Stimulated activated CD4-positive, alpha-beta T cell treated with anti-CD3 and anti-CD28 coated beads, Interleukin-2, amount 100 ng/mL, for 24 hours (primary cell): ENCODE measurements at regions not wholly inside any gene's neighbourhood (a gene's known extent, or its start where the extent isn't known, plus 50 kb on each side); places are given as distances from the start of the nearest gene placed in this dataset.
"Not testable (repeated sequence)": the region's sequence is repeated elsewhere in the genome, so short reads cannot be mapped to it uniquely, and the experiment has no call there.

ENCODE experiments used
- DNase-seq, 2 donors: peaks; one replicate each; pipeline ENCODE4 v3.0.0-alpha.2; 2020

DNA sequence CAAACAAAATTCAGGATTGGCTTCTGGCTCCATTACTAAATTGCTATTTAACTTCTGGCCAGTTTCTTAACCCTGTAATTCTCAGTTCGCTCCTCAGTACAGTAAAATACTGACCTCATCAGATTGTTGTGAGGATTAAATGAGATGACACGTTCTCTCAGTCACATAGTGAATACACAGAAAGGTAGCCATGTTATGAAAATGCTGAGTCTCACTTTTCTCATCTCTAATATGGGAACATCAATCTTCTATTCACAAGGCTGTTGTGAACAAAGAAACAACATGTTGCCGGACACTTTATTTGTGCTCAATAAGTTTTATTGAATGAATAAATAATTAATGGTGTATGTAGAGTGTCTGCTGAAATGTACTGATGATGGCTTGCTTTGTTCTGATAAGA, 924.5 kb upstream of the GOT2 start:
- DNase-seq, result no peak

- DNase-seq, result no peak
These were observed 920.9 kb upstream of the GOT2 start for GRCh38 chr16:59655031-59655430.

GRCh38 chr16:59654455-59654854, 920.3 kb upstream of the GOT2 start:
- no peak for DNase-seq

DNA sequence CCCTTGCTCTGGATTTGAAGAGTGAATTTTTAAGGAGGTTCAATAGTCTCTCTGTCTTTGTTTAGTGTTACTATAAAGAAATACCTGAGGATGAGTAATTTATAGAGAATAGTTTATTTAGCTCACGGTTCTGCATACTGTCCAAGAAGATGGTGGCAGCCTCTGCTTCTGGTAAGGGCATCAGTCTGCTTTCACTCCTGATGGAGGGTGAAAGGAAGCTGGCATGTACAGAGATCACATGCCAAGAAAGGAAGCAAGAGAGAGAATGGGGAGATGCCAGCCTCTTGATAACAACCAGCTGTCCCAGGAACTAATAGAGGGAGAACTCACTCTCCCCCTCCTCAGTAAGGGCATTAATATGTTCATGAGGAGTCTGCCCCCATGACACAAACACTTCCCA, 917.5 kb upstream of the GOT2 start:
- DNase-seq, result no peak

DNA sequence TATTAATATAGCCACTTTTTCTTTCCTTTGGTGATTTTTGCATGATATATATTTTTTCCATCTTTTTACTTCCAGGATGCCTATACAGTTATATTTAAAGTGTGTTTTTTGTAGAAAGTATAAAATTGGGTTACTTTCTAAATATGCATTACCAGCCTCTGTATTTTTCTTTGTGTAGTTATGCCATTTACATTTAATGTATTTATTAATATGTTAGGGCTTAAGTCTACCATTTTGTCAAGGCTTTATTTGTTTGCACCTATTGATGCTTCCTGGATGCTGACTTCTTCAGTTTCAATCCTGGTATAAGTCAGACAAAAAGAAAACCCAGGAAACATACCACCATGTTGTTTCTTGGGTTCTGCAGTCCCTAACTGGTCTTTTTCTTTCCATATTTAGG, 911.1 kb upstream of the GOT2 start:
- DNase-seq, result no peak

- DNase-seq, result no peak
These were observed 901.6 kb upstream of the GOT2 start for GRCh38 chr16:59635674-59636073.

GRCh38 chr16:59634951-59635350, 900.8 kb upstream of the GOT2 start:
- DNase-seq, result no peak

GRCh38 chr16:59634004-59634579, 900.0 kb upstream of the GOT2 start:
- DNase-seq, result no peak

DNA sequence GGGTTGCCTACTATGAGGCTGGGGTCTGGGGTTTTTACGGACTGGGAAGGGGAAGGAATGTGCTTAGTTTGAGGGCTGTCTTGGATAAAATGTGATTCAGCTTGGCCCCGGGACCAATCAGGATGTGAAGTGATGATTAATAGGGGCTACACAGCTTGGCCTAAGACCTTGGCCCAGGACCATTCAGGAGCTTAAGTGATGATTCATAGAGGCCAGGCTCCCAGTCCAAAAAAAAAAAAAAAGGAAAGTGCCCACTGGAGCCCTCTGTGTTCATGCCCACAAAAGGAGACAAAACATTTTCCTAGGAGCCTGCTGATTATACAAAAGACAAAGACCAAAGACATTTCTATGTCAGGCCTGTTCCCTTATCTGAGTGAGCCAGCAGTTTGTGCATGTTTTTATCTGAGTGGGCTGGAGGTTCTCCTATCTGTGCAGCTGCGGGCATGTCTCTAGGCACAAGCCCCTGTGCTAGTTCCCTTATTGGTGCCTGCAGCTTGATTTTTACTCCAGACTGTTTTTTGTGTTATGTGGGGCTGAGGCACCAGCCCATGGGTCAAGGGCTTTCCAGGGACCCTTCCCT, 898.2 kb upstream of the GOT2 start:
- DNase-seq, result no peak

DNA sequence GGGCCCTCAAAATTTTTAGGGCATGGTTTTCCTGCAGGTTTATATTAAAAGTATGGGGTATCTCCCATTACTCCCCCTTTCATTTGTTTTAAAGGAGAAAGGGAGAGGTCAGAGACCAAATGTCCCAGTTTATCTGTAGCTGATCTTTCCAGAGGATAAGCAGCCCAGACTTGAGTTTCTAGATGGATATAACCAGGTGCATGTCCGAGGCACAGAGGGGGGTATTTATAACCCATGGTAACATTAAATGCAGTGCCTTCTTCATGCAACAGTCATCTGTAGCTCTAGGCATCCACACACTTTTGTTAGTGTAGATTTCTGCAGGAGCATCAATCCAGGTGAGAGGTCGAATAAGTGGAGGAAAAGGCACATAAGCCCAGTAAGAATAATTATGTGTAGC, 890.3 kb upstream of the GOT2 start:
- DNase-seq, result not testable (repeated sequence)

DNA sequence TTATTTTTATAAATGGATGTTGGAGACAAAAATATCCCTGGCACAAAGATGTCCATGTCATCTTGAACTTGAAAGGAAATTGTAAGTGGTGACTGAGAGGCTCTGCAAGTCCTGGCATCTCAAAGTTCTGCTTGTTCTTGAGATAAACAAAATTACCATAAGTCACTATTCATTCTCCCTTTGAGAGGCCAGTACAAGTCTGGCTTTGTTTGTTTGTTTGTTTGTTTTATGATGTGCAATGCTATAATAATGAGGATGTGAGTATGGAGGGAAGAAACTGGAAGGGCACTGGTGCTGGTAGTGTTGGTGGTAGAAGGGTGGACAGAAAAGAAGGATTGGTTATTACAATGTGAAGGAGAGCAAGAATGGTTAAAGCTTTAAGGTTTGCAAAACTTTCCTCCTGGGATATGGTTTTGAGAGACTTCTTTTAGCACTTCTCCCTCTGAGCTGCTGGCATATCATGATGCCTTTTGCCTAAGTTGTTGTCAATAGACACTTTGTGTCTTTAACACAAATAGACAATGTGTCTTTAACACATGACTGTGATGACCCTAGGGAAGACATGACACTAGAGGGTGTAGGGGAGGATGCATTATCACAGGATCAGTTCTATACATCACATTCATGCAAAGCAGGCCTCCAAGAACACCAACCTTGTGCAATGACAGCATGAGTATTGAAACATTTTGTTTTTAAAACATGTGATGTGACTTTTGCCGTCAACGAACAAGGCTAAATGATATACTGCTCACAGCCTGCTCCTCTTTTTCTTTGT, 880.5 kb upstream of the GOT2 start:
- no peak for DNase-seq

- DNase-seq, result not testable (repeated sequence)
These were observed 878.9 kb upstream of the GOT2 start for GRCh38 chr16:59612910-59613620.

GRCh38 chr16:59612094-59612493, 878.0 kb upstream of the GOT2 start:
- no peak for DNase-seq

- no peak for DNase-seq
These were observed 877.4 kb upstream of the GOT2 start for GRCh38 chr16:59611556-59611955.

DNA sequence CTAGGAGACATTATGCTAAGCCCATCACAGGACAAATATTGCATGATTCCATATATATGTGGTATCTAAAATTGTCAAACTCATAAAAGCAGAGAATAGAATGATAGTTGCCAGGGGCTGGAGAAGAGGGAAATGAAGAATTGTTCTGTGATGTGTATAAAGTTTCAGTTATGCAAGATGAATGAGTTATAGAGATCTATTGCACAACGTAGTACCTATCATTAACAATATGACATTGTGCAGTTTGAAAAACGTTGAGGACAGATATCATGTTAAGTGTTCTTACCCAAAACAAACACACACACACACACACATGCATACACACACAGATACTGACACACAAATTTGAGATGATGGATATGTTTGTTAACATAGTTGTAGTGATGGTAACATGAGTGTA, 871.6 kb upstream of the GOT2 start:
- no peak for DNase-seq

- DNase-seq, result no peak
These were observed 870.2 kb upstream of the GOT2 start for GRCh38 chr16:59604354-59604753.

- no peak for DNase-seq
These were observed 867.3 kb upstream of the GOT2 start for GRCh38 chr16:59601452-59601851.

GRCh38 chr16:59597269-59597668, 863.2 kb upstream of the GOT2 start:
- no peak for DNase-seq

DNA sequence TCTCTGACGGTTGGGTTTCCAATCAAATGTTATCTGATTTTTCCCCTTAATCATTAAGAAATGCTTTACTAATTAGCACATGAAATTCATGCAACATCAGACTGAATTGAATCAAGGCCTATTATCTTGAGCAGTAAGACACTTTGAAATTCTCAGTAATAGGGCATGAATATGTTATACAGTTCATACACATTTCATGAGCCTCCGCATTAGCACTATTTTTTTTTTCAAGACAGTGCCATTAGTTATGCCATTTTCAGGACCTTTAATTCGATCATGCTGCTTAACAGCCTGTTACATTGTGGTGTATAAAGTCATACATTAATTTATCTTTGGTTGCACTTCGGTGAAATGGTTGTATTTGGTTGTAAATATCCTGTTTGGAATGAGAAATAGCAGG, 862.6 kb upstream of the GOT2 start:
- no peak for DNase-seq

- DNase-seq, result no peak
These were observed 859.1 kb upstream of the GOT2 start for GRCh38 chr16:59593194-59593661.

DNA sequence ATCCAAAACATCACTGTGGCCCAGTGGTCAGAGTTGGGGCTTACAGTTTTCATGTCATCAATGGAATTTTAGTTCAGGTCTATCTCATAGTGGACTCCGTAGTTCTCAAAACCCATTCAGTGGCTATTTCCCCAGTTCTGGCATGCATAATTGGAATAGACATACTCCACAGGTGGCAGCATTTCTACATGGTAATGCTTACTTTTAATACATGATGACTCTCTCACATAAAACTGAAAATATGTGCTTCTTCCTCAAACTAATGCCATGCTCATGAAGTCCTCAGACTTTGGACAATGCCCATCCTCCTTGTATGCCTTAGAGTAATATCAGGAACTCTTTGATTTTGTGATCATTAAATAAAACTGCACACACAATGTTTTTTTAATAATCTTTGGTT, 857.4 kb upstream of the GOT2 start:
- no peak for DNase-seq

GRCh38 chr16:59590845-59591244, 856.7 kb upstream of the GOT2 start:
- DNase-seq, result no peak

DNA sequence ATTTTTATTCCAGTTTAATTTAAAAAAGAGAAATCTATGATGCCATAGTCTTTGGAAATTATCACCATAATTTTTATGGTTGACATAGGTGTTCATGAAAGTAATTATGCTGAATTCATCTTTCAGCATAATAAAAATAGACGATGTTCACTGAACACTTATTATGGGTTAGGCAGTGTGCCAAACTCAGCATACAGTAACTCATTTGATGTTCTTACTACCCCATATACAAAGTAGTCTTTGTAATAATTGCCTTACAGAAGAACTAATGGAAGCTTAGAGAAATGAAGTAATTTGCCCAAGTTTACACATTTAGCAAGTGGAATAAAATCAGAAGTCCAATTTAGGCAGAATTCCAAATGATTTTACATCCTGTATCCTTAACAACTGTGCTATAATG, 852.2 kb upstream of the GOT2 start:
- no peak for DNase-seq

GRCh38 chr16:59574296-59574695, 840.2 kb upstream of the GOT2 start:
- no peak for DNase-seq
